ENCODE measurements at regions not wholly inside any gene's neighbourhood (a gene's known extent, or its start where the extent isn't known, plus 50 kb on each side); places are given as distances from the start of the nearest gene placed in this dataset.

- DNase-seq (ENCODE audit: low spot score) = no peak
- ATAC-seq = no peak
- intact Hi-C loops (cut with DNase I) = no loop called here
Measured at GRCh38 chr6:9535106-9535505, 879.8 kb downstream of the TFAP2A start.

- no peak for ATAC-seq
- DNase-seq (ENCODE audit: low spot score) = no peak
- intact Hi-C loops (cut with DNase I) = no loop called here
Measured at GRCh38 chr6:9532621-9533557, 882.0 kb downstream of the TFAP2A start.

- no peak for ATAC-seq
- intact Hi-C loops (cut with DNase I) = no loop called here
Measured at GRCh38 chr6:9527679-9528286, 887.1 kb downstream of the TFAP2A start.

GRCh38 chr6:9523462-9523861, 891.4 kb downstream of the TFAP2A start:
- ATAC-seq = no peak
- intact Hi-C loops (cut with DNase I) = no loop called here

More at GRCh38 chr6:9527679-9528286, 887.1 kb downstream of the TFAP2A start:
- no peak for DNase-seq (ENCODE audit: low spot score)

GRCh38 chr6:9522101-9522500, 892.8 kb downstream of the TFAP2A start:
- intact Hi-C loops (cut with DNase I) = no loop called here
- ATAC-seq (no peak), DNase-seq (ENCODE audit: low spot score) (no peak)

More at GRCh38 chr6:9523462-9523861, 891.4 kb downstream of the TFAP2A start:
- no peak for DNase-seq (ENCODE audit: low spot score)

- intact Hi-C loops (cut with DNase I) = no loop called here
- ATAC-seq = no peak
- no peak for DNase-seq (ENCODE audit: low spot score)
Measured at GRCh38 chr6:9521152-9521530, 893.7 kb downstream of the TFAP2A start.

- ATAC-seq (no peak), DNase-seq (ENCODE audit: low spot score) (no peak)
- intact Hi-C loops (cut with DNase I) = no loop called here
Measured at GRCh38 chr6:9520417-9521151, 894.3 kb downstream of the TFAP2A start.

GRCh38 chr6:9518431-9518830, 896.4 kb downstream of the TFAP2A start:
- intact Hi-C loops (cut with DNase I) = no loop called here

GRCh38 chr6:9517806-9518205, 897.1 kb downstream of the TFAP2A start:
- no peak for ATAC-seq
- intact Hi-C loops (cut with DNase I) = no loop called here
- no peak for DNase-seq (ENCODE audit: low spot score)

More at GRCh38 chr6:9518431-9518830, 896.4 kb downstream of the TFAP2A start:
- no peak for ATAC-seq
- DNase-seq (ENCODE audit: low spot score) = no peak

- intact Hi-C loops (cut with DNase I) = no loop called here
- ATAC-seq = no peak
- no peak for DNase-seq (ENCODE audit: low spot score)
Measured at GRCh38 chr6:9515633-9516606, 899.0 kb downstream of the TFAP2A start.

- no peak for ATAC-seq
- intact Hi-C loops (cut with DNase I) = no loop called here
- DNase-seq (ENCODE audit: low spot score) = no peak
Measured at GRCh38 chr6:9514146-9514545, 900.7 kb downstream of the TFAP2A start.

- ATAC-seq (no peak), DNase-seq (ENCODE audit: low spot score) (no peak)
- intact Hi-C loops (cut with DNase I) = no loop called here
Measured at GRCh38 chr6:9511157-9511556, 903.7 kb downstream of the TFAP2A start.

GRCh38 chr6:9507136-9507895, 907.6 kb downstream of the TFAP2A start:
- DNase-seq (ENCODE audit: low spot score) (no peak), ATAC-seq (no peak)
- intact Hi-C loops (cut with DNase I) = no loop called here

- intact Hi-C loops (cut with DNase I) = no loop called here
- ATAC-seq (no peak), DNase-seq (ENCODE audit: low spot score) (no peak)
Measured at GRCh38 chr6:9504191-9504590, 910.7 kb downstream of the TFAP2A start.

- intact Hi-C loops (cut with DNase I) = no loop called here
- ATAC-seq (no peak), DNase-seq (ENCODE audit: low spot score) (no peak)
Measured at GRCh38 chr6:9503111-9503761, 911.6 kb downstream of the TFAP2A start.

GRCh38 chr6:9499709-9500108, 915.2 kb downstream of the TFAP2A start:
- intact Hi-C loops (cut with DNase I) = no loop called here
- DNase-seq (ENCODE audit: low spot score) (no peak), ATAC-seq (no peak)

- DNase-seq (ENCODE audit: low spot score) (no peak), ATAC-seq (no peak)
- intact Hi-C loops (cut with DNase I) = no loop called here
Measured at GRCh38 chr6:9496837-9497236, 918.0 kb downstream of the TFAP2A start.
